ENCODE measurements at regions not wholly inside any gene's neighbourhood (a gene's known extent, or its start where the extent isn't known, plus 50 kb on each side); places are given as distances from the start of the nearest gene placed in this dataset.

GRCh38 chr3:151985787-151986430, 112.5 kb downstream of the SUCNR1 start:
- no peak for TF ChIP-seq ZNF384 (IDR thresholded peaks at IDR 0.05)
- TF ChIP-seq NFRKB (IDR thresholded peaks at IDR 0.05) = no peak
- no peak for TF ChIP-seq SP1 (IDR thresholded peaks at IDR 0.05)
- no peak for TF ChIP-seq FOXA1 (IDR thresholded peaks at IDR 0.05)

All from HEK293T (cell line).